ENCODE measurements at regions not wholly inside any gene's neighbourhood (a gene's known extent, or its start where the extent isn't known, plus 50 kb on each side); places are given as distances from the start of the nearest gene placed in this dataset.

- H3K4me1 ChIP-seq, result no peaks in the 10 kb centered on the region
Observed at GRCh38 chr11:87394924-87395323, 357.2 kb downstream of the TMEM135 start.

GRCh38 chr11:87392665-87393064, 354.9 kb downstream of the TMEM135 start:
- Histone ChIP-seq H3K4me3 (ENCODE audit: low read depth, low read length) (no peak overlapping the region), H3K4me1 (no peaks in the 10 kb centered on the region), H3K36me3 (no peaks in the 10 kb centered on the region), H3K9me3 (no peaks in the 10 kb centered on the region), H3K27me3 (no peaks in the 10 kb centered on the region)
- no peak for TF ChIP-seq CTCF (IDR thresholded peaks at IDR 0.05; ENCODE audit: low read depth, low read length)
- no peak for DNase-seq

More at GRCh38 chr11:87394924-87395323, 357.2 kb downstream of the TMEM135 start:
- DNase-seq, result no peak
- Histone ChIP-seq H3K27me3 (no peaks in the 10 kb centered on the region), H3K4me3 (ENCODE audit: low read depth, low read length) (no peak overlapping the region), H3K9me3 (no peaks in the 10 kb centered on the region), H3K36me3 (no peaks in the 10 kb centered on the region)
- TF ChIP-seq CTCF (IDR thresholded peaks at IDR 0.05; ENCODE audit: low read depth, low read length), result no peak

- TF ChIP-seq CTCF (IDR thresholded peaks at IDR 0.05; ENCODE audit: low read depth, low read length), result no peak
- Histone ChIP-seq H3K9me3 (no peaks in the 10 kb centered on the region; the same call in 1 of the 2 replicates), H3K4me3 (ENCODE audit: low read depth, low read length) (no peak overlapping the region), H3K36me3 (no peaks in the 10 kb centered on the region), H3K4me1 (no peaks in the 10 kb centered on the region), H3K27me3 (no peaks in the 10 kb centered on the region)
- no peak for DNase-seq
Observed at GRCh38 chr11:87391496-87391895, 353.8 kb downstream of the TMEM135 start.

- no peaks in the 10 kb centered on the region for H3K4me1 ChIP-seq
- H3K27me3 ChIP-seq, result no peaks in the 10 kb centered on the region
- no peaks in the 10 kb centered on the region for H3K36me3 ChIP-seq
- no peak overlapping the region for H3K4me3 ChIP-seq (ENCODE audit: low read depth, low read length)
- H3K9me3 ChIP-seq, result no peaks in the 10 kb centered on the region; the same call in 1 of the 2 replicates
- DNase-seq, result no peak
- TF ChIP-seq CTCF (IDR thresholded peaks at IDR 0.05; ENCODE audit: low read depth, low read length), result no peak
Observed at GRCh38 chr11:87384078-87384729, 346.5 kb downstream of the TMEM135 start.

- Histone ChIP-seq H3K27me3 (peaks cover 10% of the 10 kb centered on the region), H3K36me3 (no peaks in the 10 kb centered on the region), H3K4me1 (peaks cover 4% of the 10 kb centered on the region; the same call in 1 of the 2 replicates), H3K4me3 (ENCODE audit: low read depth, low read length) (no peak overlapping the region), H3K9me3 (no peaks in the 10 kb centered on the region)
- no peak for TF ChIP-seq CTCF (IDR thresholded peaks at IDR 0.05; ENCODE audit: low read depth, low read length)
- DNase-seq, result no peak
Observed at GRCh38 chr11:87374038-87374807, 336.5 kb downstream of the TMEM135 start.

Measured in BE2C (cell line).